Urinary bladder (tissue), 3 donors: ENCODE measurements at regions not wholly inside any gene's neighbourhood (a gene's known extent, or its start where the extent isn't known, plus 50 kb on each side); places are given as distances from the start of the nearest gene placed in this dataset.

Experiments
- DNase-seq: peaks from one replicate; pipeline ENCODE4 v3.0.0-alpha.2; 2015; ENCODE audit errors: extremely low spot score
- H3K27ac ChIP-seq: one replicate; pipeline ENCODE4 v1.5.1; 2013; ENCODE audit warnings: low read depth, mild to moderate bottlenecking, moderate library complexity
- H3K36me3 ChIP-seq: one replicate; pipeline ENCODE4 v1.6.1; 2013; ENCODE audit warnings: mild to moderate bottlenecking, moderate library complexity; ENCODE audit not compliant: insufficient read depth
- H3K4me1 ChIP-seq: one replicate; pipeline ENCODE4 v1.6.1; 2013; ENCODE audit warnings: mild to moderate bottlenecking, moderate library complexity; ENCODE audit not compliant: insufficient read depth
- H3K4me3 ChIP-seq: one replicate; pipeline ENCODE4 v1.5.1; 2013; ENCODE audit warnings: low read depth, low read length
- WGBS: extraction: QIAGEN DNeasy Blood & Tissue Kit; methylation state at CpG from one replicate; pipeline ENCODE4 v1.1.7; 2013; 5-methylcytosine and 5-hydroxymethylcytosine counted together
- donor health status: healthy with polysubstance abuse.
- donor health status: healthy.

GRCh38 chr6:40973304-40973703, 65.7 kb downstream of the UNC5CL start:
- no peak overlapping the region for H3K27ac ChIP-seq
- no peak overlapping the region for H3K4me3 ChIP-seq
- 92% methylated on average over 4 of the region's 4 CpGs for WGBS
- DNase-seq, result no peak
- H3K4me1 ChIP-seq, result no peaks in the 10 kb centered on the region
- no peaks in the 10 kb centered on the region for H3K36me3 ChIP-seq

- Histone ChIP-seq H3K36me3 (no peaks in the 10 kb centered on the region), H3K4me3 (no peak overlapping the region), H3K27ac (no peak overlapping the region), H3K4me1 (no peaks in the 10 kb centered on the region)
- no peak for DNase-seq
- 76% methylated on average over 3 of the region's 3 CpGs for WGBS
These were observed 66.2 kb downstream of the UNC5CL start for GRCh38 chr6:40972814-40973213.

GRCh38 chr6:40972190-40972589, 66.8 kb downstream of the UNC5CL start:
- no peak overlapping the region for H3K4me3 ChIP-seq
- no peaks in the 10 kb centered on the region for H3K36me3 ChIP-seq
- DNase-seq, result no peak
- 98% methylated on average over 3 of the region's 3 CpGs for WGBS
- no peaks in the 10 kb centered on the region for H3K4me1 ChIP-seq
- H3K27ac ChIP-seq, result no peak overlapping the region

GRCh38 chr6:40968620-40969164, 70.3 kb downstream of the UNC5CL start:
- DNase-seq, result no peak
- H3K27ac ChIP-seq, result no peak overlapping the region

GRCh38 chr6:40966860-40967259, 72.2 kb downstream of the UNC5CL start:
- Histone ChIP-seq H3K36me3 (no peaks in the 10 kb centered on the region), H3K27ac (no peak overlapping the region), H3K4me1 (no peaks in the 10 kb centered on the region), H3K4me3 (no peak overlapping the region)
- DNase-seq, result no peak
- WGBS, result 95% methylated on average over 4 of the region's 4 CpGs

More at GRCh38 chr6:40968620-40969164, 70.3 kb downstream of the UNC5CL start:
- H3K4me1 ChIP-seq, result no peaks in the 10 kb centered on the region
- H3K4me3 ChIP-seq, result no peak overlapping the region
- H3K36me3 ChIP-seq, result no peaks in the 10 kb centered on the region

GRCh38 chr6:40965046-40965445, 74.0 kb downstream of the UNC5CL start:
- no peak overlapping the region for H3K27ac ChIP-seq
- 86% methylated on average over 2 of the region's 2 CpGs for WGBS
- no peak overlapping the region for H3K4me3 ChIP-seq
- H3K4me1 ChIP-seq, result no peaks in the 10 kb centered on the region
- no peak for DNase-seq
- H3K36me3 ChIP-seq, result no peaks in the 10 kb centered on the region

- Histone ChIP-seq H3K4me1 (no peaks in the 10 kb centered on the region), H3K4me3 (no peak overlapping the region), H3K27ac (no peak overlapping the region), H3K36me3 (no peaks in the 10 kb centered on the region)
- DNase-seq, result no peak
- WGBS, result 93% methylated on average over 3 of the region's 3 CpGs
These were observed 76.0 kb downstream of the UNC5CL start for GRCh38 chr6:40963019-40963418.

- Histone ChIP-seq H3K4me1 (no peaks in the 10 kb centered on the region), H3K36me3 (no peaks in the 10 kb centered on the region), H3K4me3 (no peak overlapping the region), H3K27ac (no peak overlapping the region)
- no peak for DNase-seq
- WGBS, result 63% methylated on average over 2 of the region's 2 CpGs
These were observed 76.8 kb downstream of the UNC5CL start for GRCh38 chr6:40962241-40962640.

- DNase-seq, result no peak
- H3K27ac ChIP-seq, result no peak overlapping the region
- no peak overlapping the region for H3K4me3 ChIP-seq
- no peaks in the 10 kb centered on the region for H3K4me1 ChIP-seq
- WGBS, result 96% methylated on average over 4 of the region's 4 CpGs
- H3K36me3 ChIP-seq, result no peaks in the 10 kb centered on the region
These were observed 77.2 kb downstream of the UNC5CL start for GRCh38 chr6:40961831-40962230.

GRCh38 chr6:40960742-40961430, 78.1 kb downstream of the UNC5CL start:
- H3K27ac ChIP-seq, result no peak overlapping the region
- DNase-seq, result no peak
- WGBS, result 82% methylated on average over 14 of the region's 14 CpGs
- no peak overlapping the region for H3K4me3 ChIP-seq
- no peaks in the 10 kb centered on the region for H3K36me3 ChIP-seq
- H3K4me1 ChIP-seq, result no peaks in the 10 kb centered on the region

GRCh38 chr6:40959781-40960327, 79.2 kb downstream of the UNC5CL start:
- DNase-seq, result no peak

GRCh38 chr6:40958738-40959137, 80.3 kb downstream of the UNC5CL start:
- no peaks in the 10 kb centered on the region for H3K4me1 ChIP-seq
- H3K27ac ChIP-seq, result no peak overlapping the region
- WGBS, result 90% methylated on average over 1 of the region's 1 CpG
- H3K36me3 ChIP-seq, result no peaks in the 10 kb centered on the region
- DNase-seq, result no peak
- H3K4me3 ChIP-seq, result no peak overlapping the region

More at GRCh38 chr6:40959781-40960327, 79.2 kb downstream of the UNC5CL start:
- no peak overlapping the region for H3K4me3 ChIP-seq
- 85% methylated on average over 2 of the region's 2 CpGs for WGBS
- no peaks in the 10 kb centered on the region for H3K36me3 ChIP-seq
- H3K4me1 ChIP-seq, result no peaks in the 10 kb centered on the region
- no peak overlapping the region for H3K27ac ChIP-seq

GRCh38 chr6:40957616-40958492, 81.2 kb downstream of the UNC5CL start:
- Histone ChIP-seq H3K27ac (no peak overlapping the region), H3K4me1 (no peaks in the 10 kb centered on the region), H3K36me3 (no peaks in the 10 kb centered on the region), H3K4me3 (no peak overlapping the region)
- 86% methylated on average over 4 of the region's 4 CpGs for WGBS
- DNase-seq, result no peak

- DNase-seq, result no peak
- no peak overlapping the region for H3K27ac ChIP-seq
- no peaks in the 10 kb centered on the region for H3K4me1 ChIP-seq
- no peaks in the 10 kb centered on the region for H3K36me3 ChIP-seq
- WGBS, result 83% methylated on average over 2 of the region's 2 CpGs
- H3K4me3 ChIP-seq, result no peak overlapping the region
These were observed 82.1 kb downstream of the UNC5CL start for GRCh38 chr6:40956936-40957335.
